Hepatocyte (in vitro differentiated cells): ENCODE measurements at regions not wholly inside any gene's neighbourhood (a gene's known extent, or its start where the extent isn't known, plus 50 kb on each side); places are given as distances from the start of the nearest gene placed in this dataset.

Experiments used
- DNase-seq: peaks from one replicate; pipeline ENCODE4 v3.0.0-alpha.2; 2016; ENCODE audit warnings: low spot score
- H2AFZ ChIP-seq: fragments of 200-600 bp; sonication (generic); 2 replicates; pipeline ENCODE4 v1.6.0; 2016; ENCODE audit warnings: antibody characterized with exemption, mild to moderate bottlenecking
- H3K27ac ChIP-seq: fragments of 200-600 bp; sonication (generic); 2 replicates; pipeline ENCODE4 v1.5.1; 2016; ENCODE audit warnings: mild to moderate bottlenecking
- H3K27me3 ChIP-seq: fragments of 200-600 bp; sonication (generic); 2 replicates; pipeline ENCODE4 v1.6.1; 2016
- H3K36me3 ChIP-seq: fragments of 200-600 bp; sonication (generic); replicated peaks from 2 replicates; pipeline ENCODE4 v1.5.1; 2016; ENCODE audit warnings: low read depth; ENCODE audit not compliant: insufficient read depth
- H3K4me1 ChIP-seq: fragments of 200-600 bp; sonication (generic); 2 replicates; pipeline ENCODE4 v1.5.1; 2016; ENCODE audit warnings: mild to moderate bottlenecking, moderate library complexity; ENCODE audit not compliant: insufficient read depth
- H3K4me2 ChIP-seq: fragments of 200-600 bp; sonication (generic); 2 replicates; pipeline ENCODE4 v1.6.0; 2016
- H3K4me3 ChIP-seq: fragments of 200-600 bp; sonication (generic); 2 replicates; pipeline ENCODE4 v1.5.1; 2016; ENCODE audit warnings: mild to moderate bottlenecking
- H3K79me2 ChIP-seq: fragments of 200-600 bp; sonication (generic); 2 replicates; pipeline ENCODE4 v1.6.0; 2017; ENCODE audit warnings: mild to moderate bottlenecking
- H3K9me2 ChIP-seq: fragments of 200-600 bp; sonication (generic); replicated peaks from 2 replicates; pipeline ENCODE4 v1.6.0; 2017; ENCODE audit warnings: mild to moderate bottlenecking; ENCODE audit not compliant: insufficient read depth
- H3K9me3 ChIP-seq: fragments of 200-600 bp; sonication (generic); 2 replicates; pipeline ENCODE4 v1.5.1; 2016; ENCODE audit warnings: low read depth, mild to moderate bottlenecking
- H4K20me1 ChIP-seq: fragments of 200-600 bp; sonication (generic); 2 replicates; pipeline ENCODE4 v1.6.0; 2016; ENCODE audit warnings: mild to moderate bottlenecking; ENCODE audit not compliant: insufficient read depth, poor library complexity, severe bottlenecking
- EZH2 ChIP-seq: fragments of 200-600 bp; sonication (generic); IDR thresholded peaks from 2 replicates; pipeline ENCODE4 v1.6.1; 2016; ENCODE audit warnings: antibody characterized with exemption, mild to moderate bottlenecking, borderline replicate concordance
- EZH2phosphoT487 ChIP-seq: fragments of 200-600 bp; sonication (generic); IDR thresholded peaks from one replicate; pipeline ENCODE4 v1.6.1; 2018; ENCODE audit warnings: antibody characterized with exemption, mild to moderate bottlenecking, low read depth, moderate library complexity; ENCODE audit not compliant: unreplicated experiment, severe bottlenecking
- WGBS: methylation state at CpG from one replicate; pipeline ENCODE4 v1.1.6; 2016; ENCODE audit warnings: low lambda C conversion rate; ENCODE audit errors: missing lambda C conversion rate; 5-methylcytosine and 5-hydroxymethylcytosine counted together
- TF ChIP-seq, protein P1 (sequence below): fragments of 200-600 bp; sonication (generic); IDR thresholded peaks from 2 replicates; pipeline ENCODE4 v1.5.1; 2016; ENCODE audit warnings: antibody characterized with exemption, mild to moderate bottlenecking; ENCODE audit not compliant: poor library complexity

DNA sequence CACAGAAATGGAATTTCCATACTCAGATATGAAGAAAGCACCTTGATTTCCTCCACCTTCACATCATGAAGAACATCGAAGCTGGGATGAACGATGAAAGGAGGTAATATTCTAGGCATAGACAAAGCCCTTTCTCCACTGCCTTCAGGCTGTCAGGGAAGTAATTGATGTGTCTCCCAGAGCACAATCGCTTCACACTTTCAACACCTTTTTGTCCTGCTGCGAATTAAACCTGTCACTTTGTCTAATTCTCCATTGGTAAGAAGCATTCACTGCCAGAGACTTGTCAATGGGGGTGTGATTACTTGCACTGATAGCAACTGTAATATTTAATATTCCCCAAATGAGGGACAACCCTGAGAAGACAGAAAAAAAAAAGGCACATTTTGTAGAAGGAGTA is 260.1 kb downstream of the ETS1 start:
- H3K36me3 ChIP-seq = no peaks in the 10 kb centered on the region
- H4K20me1 ChIP-seq = no peaks in the 10 kb centered on the region
- H3K27ac ChIP-seq = no peak overlapping the region
- DNase-seq = no peak
- no peaks in the 10 kb centered on the region for H3K79me2 ChIP-seq
- H3K9me3 ChIP-seq = no peaks in the 10 kb centered on the region
- no peaks in the 10 kb centered on the region for H3K27me3 ChIP-seq
- TF ChIP-seq EZH2 = no peak
- no peak overlapping the region for H3K4me2 ChIP-seq
- WGBS = 85% methylated on average over 4 of the region's 4 CpGs
- H2AFZ ChIP-seq = no peak overlapping the region
- no peak overlapping the region for H3K4me3 ChIP-seq
- no peaks in the 10 kb centered on the region for H3K9me2 ChIP-seq
- H3K4me1 ChIP-seq = no peaks in the 10 kb centered on the region

DNA sequence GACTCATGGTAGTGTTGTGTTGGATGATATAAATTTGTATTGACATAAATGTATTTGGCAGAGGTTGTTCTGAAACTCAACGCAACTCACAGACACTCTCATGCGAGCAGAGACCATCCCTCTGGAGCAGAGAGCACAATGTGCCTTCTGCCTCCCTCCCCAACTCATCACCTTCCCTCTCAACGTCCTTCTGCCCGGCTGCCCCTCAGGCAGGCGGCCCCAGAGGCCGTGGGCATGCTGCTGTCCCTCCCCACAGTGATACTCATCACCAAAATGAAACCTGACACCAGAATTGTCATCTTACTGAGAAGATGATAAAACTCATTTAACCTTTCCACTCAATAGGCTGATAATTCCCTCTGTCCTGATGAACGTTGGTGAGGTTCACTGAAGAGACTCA is 260.6 kb downstream of the ETS1 start:
- DNase-seq = no peak
- Histone ChIP-seq H3K9me3 (no peaks in the 10 kb centered on the region), H3K4me3 (no peak overlapping the region), H3K4me1 (no peaks in the 10 kb centered on the region), H2AFZ (no peak overlapping the region), H3K9me2 (no peaks in the 10 kb centered on the region), H3K4me2 (no peak overlapping the region), H3K27ac (no peak overlapping the region), H3K36me3 (no peaks in the 10 kb centered on the region), H3K79me2 (no peaks in the 10 kb centered on the region), H4K20me1 (no peaks in the 10 kb centered on the region), H3K27me3 (no peaks in the 10 kb centered on the region)
- TF ChIP-seq, protein P1, sequence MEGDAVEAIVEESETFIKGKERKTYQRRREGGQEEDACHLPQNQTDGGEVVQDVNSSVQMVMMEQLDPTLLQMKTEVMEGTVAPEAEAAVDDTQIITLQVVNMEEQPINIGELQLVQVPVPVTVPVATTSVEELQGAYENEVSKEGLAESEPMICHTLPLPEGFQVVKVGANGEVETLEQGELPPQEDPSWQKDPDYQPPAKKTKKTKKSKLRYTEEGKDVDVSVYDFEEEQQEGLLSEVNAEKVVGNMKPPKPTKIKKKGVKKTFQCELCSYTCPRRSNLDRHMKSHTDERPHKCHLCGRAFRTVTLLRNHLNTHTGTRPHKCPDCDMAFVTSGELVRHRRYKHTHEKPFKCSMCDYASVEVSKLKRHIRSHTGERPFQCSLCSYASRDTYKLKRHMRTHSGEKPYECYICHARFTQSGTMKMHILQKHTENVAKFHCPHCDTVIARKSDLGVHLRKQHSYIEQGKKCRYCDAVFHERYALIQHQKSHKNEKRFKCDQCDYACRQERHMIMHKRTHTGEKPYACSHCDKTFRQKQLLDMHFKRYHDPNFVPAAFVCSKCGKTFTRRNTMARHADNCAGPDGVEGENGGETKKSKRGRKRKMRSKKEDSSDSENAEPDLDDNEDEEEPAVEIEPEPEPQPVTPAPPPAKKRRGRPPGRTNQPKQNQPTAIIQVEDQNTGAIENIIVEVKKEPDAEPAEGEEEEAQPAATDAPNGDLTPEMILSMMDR = no peak
- TF ChIP-seq EZH2phosphoT487 (no peak), EZH2 (no peak)
- WGBS = 72% methylated on average over 7 of the region's 7 CpGs

DNA sequence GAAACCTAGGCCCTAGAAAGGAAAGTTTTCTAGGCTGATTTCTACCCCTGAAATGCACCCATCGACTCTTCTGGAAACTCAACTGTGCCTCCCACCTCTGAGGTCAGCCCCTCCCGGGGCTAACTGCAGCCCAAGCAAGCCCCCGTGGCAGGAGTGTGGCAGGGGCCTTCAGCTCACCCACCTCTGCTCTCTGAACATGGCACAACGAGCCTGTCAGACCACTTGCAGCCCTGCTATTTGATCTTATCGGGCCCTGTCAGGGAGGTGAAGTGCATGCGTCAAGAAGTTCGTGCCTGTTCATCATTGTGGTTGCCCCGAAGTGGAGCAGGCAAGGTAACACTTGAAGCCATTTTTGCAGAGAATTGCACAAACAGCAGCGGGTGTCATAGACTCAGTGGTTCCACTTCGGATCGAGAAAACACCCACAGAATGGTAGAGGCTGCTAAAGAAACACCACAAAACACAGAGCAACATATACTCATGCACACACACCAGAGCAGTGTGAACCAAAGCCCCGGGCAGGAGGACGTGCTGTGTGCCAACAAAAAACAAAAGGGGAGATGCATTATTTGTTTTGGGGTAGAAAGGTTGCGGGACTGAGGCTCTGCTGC is 262.7 kb downstream of the ETS1 start:
- Histone ChIP-seq H3K4me2 (no peak overlapping the region), H3K4me1 (no peaks in the 10 kb centered on the region), H3K9me3 (no peaks in the 10 kb centered on the region), H3K9me2 (no peaks in the 10 kb centered on the region), H3K27ac (no peak overlapping the region), H4K20me1 (no peaks in the 10 kb centered on the region), H3K4me3 (no peak overlapping the region), H2AFZ (no peak overlapping the region), H3K79me2 (no peaks in the 10 kb centered on the region), H3K36me3 (no peaks in the 10 kb centered on the region), H3K27me3 (no peaks in the 10 kb centered on the region)
- TF ChIP-seq, protein P1 = no peak
- TF ChIP-seq EZH2phosphoT487 = no peak
- TF ChIP-seq EZH2 = no peak
- WGBS = 70% methylated on average over 14 of the region's 14 CpGs
- DNase-seq = no peak

DNA sequence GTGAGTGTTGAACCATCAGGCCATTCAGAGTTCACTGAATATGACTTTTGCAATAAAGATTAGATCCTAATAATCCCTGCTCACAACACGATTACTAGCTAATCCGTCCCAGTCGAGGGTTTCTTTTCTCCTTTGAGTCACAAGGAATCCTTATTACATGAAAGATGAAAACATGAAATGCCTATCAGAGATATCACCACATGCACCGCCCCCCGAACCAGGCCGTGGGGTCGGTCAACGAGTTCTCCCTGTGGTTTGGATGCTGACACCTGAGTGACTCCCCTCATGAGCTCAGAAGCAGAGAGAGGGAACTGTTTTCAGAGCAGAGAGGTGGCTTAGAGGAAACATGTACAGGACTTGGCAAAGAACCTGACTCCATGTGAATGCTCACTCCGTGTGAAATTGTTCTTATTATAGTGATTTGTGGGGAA is 263.3 kb downstream of the ETS1 start:
- no peak overlapping the region for H3K27ac ChIP-seq
- no peaks in the 10 kb centered on the region for H3K4me1 ChIP-seq
- H4K20me1 ChIP-seq = no peaks in the 10 kb centered on the region
- no peak for DNase-seq
- H3K36me3 ChIP-seq = no peaks in the 10 kb centered on the region
- H3K79me2 ChIP-seq = no peaks in the 10 kb centered on the region
- TF ChIP-seq EZH2phosphoT487 (no peak), EZH2 (no peak)
- TF ChIP-seq, protein P1 = no peak
- WGBS = 72% methylated on average over 9 of the region's 9 CpGs
- H3K4me2 ChIP-seq = no peak overlapping the region
- H3K4me3 ChIP-seq = no peak overlapping the region
- no peak overlapping the region for H2AFZ ChIP-seq
- H3K27me3 ChIP-seq = no peaks in the 10 kb centered on the region
- H3K9me2 ChIP-seq = no peaks in the 10 kb centered on the region
- no peaks in the 10 kb centered on the region for H3K9me3 ChIP-seq
